ENCODE measurements at regions not wholly inside any gene's neighbourhood (a gene's known extent, or its start where the extent isn't known, plus 50 kb on each side); places are given as distances from the start of the nearest gene placed in this dataset.

GRCh38 chr3:159150180-159150579, 348.3 kb downstream of the MFSD1 start:
- TF ChIP-seq POLR2AphosphoS5 (IDR thresholded peaks at IDR 0.05), result no peak
- no peak for TF ChIP-seq CTCF (IDR thresholded peaks at IDR 0.05)
- no peak for TF ChIP-seq EP300 (IDR thresholded peaks at IDR 0.05)
